Skin of body (tissue), 1 donor: ENCODE measurements at regions not wholly inside any gene's neighbourhood (a gene's known extent, or its start where the extent isn't known, plus 50 kb on each side); places are given as distances from the start of the nearest gene placed in this dataset.
A peak's percentile ranks its signal among the peaks of the same experiment; 100 is the strongest.
"Not testable (repeated sequence)": the region's sequence is repeated elsewhere in the genome, so short reads cannot be mapped to it uniquely, and the experiment has no call there.

Experiments
- DNase-seq: peaks from one replicate; lab custom pipeline; 2025; lab: John Stamatoyannopoulos, UW

- DNase-seq: no peak
Observed at GRCh38 chr14:22263961-22264360, 325.1 kb downstream of the DAD1 start.

GRCh38 chr14:22262881-22263280, 326.1 kb downstream of the DAD1 start:
- DNase-seq: no peak

- DNase-seq: peak; percentile 33
Observed at GRCh38 chr14:22255017-22255950, 333.7 kb downstream of the DAD1 start.

- DNase-seq: no peak
Observed at GRCh38 chr14:22252686-22253085, 336.3 kb downstream of the DAD1 start.

GRCh38 chr14:22251090-22251489, 337.9 kb downstream of the DAD1 start:
- DNase-seq: no peak

- no peak for DNase-seq
Observed at GRCh38 chr14:22249770-22250169, 339.3 kb downstream of the DAD1 start.

GRCh38 chr14:22243971-22244581, 344.9 kb downstream of the DAD1 start:
- no peak for DNase-seq

- not testable (repeated sequence) for DNase-seq
Observed at GRCh38 chr14:22238320-22238719, 350.7 kb downstream of the DAD1 start.

- no peak for DNase-seq
Observed at GRCh38 chr14:22233377-22233776, 355.6 kb downstream of the DAD1 start.

- DNase-seq: no peak
Observed at GRCh38 chr14:22232933-22233332, 356.1 kb downstream of the DAD1 start.

- no peak for DNase-seq
Observed at GRCh38 chr14:22232486-22232885, 356.5 kb downstream of the DAD1 start.

GRCh38 chr14:22231018-22231417, 358.0 kb downstream of the DAD1 start:
- no peak for DNase-seq

GRCh38 chr14:22230517-22230916, 358.5 kb downstream of the DAD1 start:
- no peak for DNase-seq

GRCh38 chr14:22227084-22227483, 361.9 kb downstream of the DAD1 start:
- no peak for DNase-seq

- no peak for DNase-seq
Observed at GRCh38 chr14:22226381-22226780, 362.6 kb downstream of the DAD1 start.

GRCh38 chr14:22225516-22226140, 363.4 kb downstream of the DAD1 start:
- DNase-seq: peak; percentile 21

- DNase-seq: no peak
Observed at GRCh38 chr14:22221508-22221907, 367.5 kb downstream of the DAD1 start.

- no peak for DNase-seq
Observed at GRCh38 chr14:22220427-22220826, 368.6 kb downstream of the DAD1 start.

- no peak for DNase-seq
Observed at GRCh38 chr14:22218728-22219127, 370.3 kb downstream of the DAD1 start.

GRCh38 chr14:22213120-22213519, 375.9 kb downstream of the DAD1 start:
- DNase-seq: no peak

GRCh38 chr14:22210906-22211305, 378.1 kb downstream of the DAD1 start:
- no peak for DNase-seq

GRCh38 chr14:22210026-22210425, 379.0 kb downstream of the DAD1 start:
- DNase-seq: no peak
